GM12891 (cell line): ENCODE measurements at regions not wholly inside any gene's neighbourhood (a gene's known extent, or its start where the extent isn't known, plus 50 kb on each side); places are given as distances from the start of the nearest gene placed in this dataset.
"Not testable (repeated sequence)": the region's sequence is repeated elsewhere in the genome, so short reads cannot be mapped to it uniquely, and the experiment has no call there.

Experiments used
- DNase-seq: peaks from one replicate; pipeline ENCODE4 v3.0.0; 2011; ENCODE audit warnings: low spot score; ENCODE audit not compliant: insufficient read length
- FAIRE-seq: peaks from 2 replicates; lab custom pipeline; 2011; peaks lifted over from hg19 to GRCh38; lab: Jason Lieb, UNC
- PAX5 ChIP-seq: IDR thresholded peaks from 2 replicates; pipeline ENCODE4 v1.6.1; 2011; ENCODE audit warnings: low read length, moderate library complexity, mild to moderate bottlenecking; ENCODE audit not compliant: insufficient read depth, severe bottlenecking
- POLR2A ChIP-seq: IDR thresholded peaks from 2 replicates; pipeline ENCODE4 v1.6.1; 2011; ENCODE audit warnings: low read depth, low read length, control low read depth
- POLR2AphosphoS5 ChIP-seq: IDR thresholded peaks from 2 replicates; pipeline ENCODE4 v1.6.1; 2011; ENCODE audit warnings: low read depth, low read length, control low read depth
- POU2F2 ChIP-seq: IDR thresholded peaks from 2 replicates; pipeline ENCODE4 v1.6.1; 2011; ENCODE audit warnings: low read depth, mild to moderate bottlenecking, control low read depth, low read length, moderate library complexity
- SPI1 ChIP-seq: IDR thresholded peaks from 2 replicates; pipeline ENCODE4 v1.6.1; 2011; ENCODE audit warnings: low read depth, low read length, control low read depth
- TAF1 ChIP-seq: IDR thresholded peaks from 2 replicates; pipeline ENCODE4 v1.6.1; 2011; ENCODE audit warnings: low read depth, low read length, control low read depth

DNA sequence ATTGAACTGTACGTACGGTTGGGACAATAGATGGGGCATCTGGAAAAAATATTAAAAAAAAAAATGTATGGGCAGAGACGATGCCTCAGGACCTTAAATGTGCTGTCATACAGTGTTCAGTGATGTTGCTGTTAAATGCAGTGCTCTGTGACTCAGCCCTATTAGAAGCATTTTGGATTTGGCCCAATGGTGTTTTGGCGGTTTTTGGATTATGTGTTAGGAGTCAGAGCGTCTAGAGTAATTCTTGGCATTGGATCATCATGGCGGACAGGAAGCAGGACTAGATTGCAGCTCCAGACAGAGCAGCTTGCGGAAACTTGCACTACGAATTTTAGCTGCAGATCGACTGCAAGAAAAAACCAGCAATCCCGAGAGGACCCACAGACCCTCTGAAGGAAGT lies 280.0 kb downstream of the SOX4 start:
- FAIRE-seq, result no peak
- no peak for DNase-seq
- no peak for TF ChIP-seq POU2F2
- no peak for TF ChIP-seq TAF1

- DNase-seq (no peak), FAIRE-seq (no peak)
Measured at GRCh38 chr6:21874372-21874771, 280.8 kb downstream of the SOX4 start.

GRCh38 chr6:21877037-21877436 lies 283.5 kb downstream of the SOX4 start:
- not testable (repeated sequence) for FAIRE-seq, DNase-seq

More at GRCh38 chr6:21874372-21874771, 280.8 kb downstream of the SOX4 start:
- TF ChIP-seq TAF1 (no peak), POLR2A (no peak)

DNA sequence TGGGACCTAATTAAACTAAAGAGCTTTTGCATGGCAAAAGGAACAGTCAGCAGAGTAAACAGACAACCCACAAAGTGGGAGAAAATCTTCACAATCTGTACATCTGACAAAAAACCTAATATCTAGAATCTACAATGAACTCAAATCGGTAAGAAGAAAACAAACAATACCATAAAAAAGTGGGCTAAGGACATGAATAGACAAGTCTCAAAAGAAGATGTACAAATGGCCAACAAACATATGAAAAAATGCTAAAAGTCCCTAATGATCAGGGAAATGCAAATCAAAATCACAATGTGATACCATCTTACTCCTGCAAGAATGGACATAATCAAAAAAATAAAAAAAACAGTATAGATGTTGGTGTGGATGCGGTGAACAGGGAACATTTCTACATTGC lies 286.7 kb downstream of the SOX4 start:
- not testable (repeated sequence) for FAIRE-seq, DNase-seq

GRCh38 chr6:21881969-21882465 lies 288.5 kb downstream of the SOX4 start:
- TF ChIP-seq POLR2A (no peak), POU2F2 (no peak), POLR2AphosphoS5 (no peak), TAF1 (no peak), PAX5 (no peak), SPI1 (no peak)
- FAIRE-seq, result no peak
- DNase-seq, result no peak

- TF ChIP-seq POU2F2 (no peak), SPI1 (no peak), PAX5 (no peak), TAF1 (no peak), POLR2AphosphoS5 (no peak)
- FAIRE-seq (no peak), DNase-seq (no peak)
Measured at GRCh38 chr6:21883595-21884328, 290.2 kb downstream of the SOX4 start.

DNA sequence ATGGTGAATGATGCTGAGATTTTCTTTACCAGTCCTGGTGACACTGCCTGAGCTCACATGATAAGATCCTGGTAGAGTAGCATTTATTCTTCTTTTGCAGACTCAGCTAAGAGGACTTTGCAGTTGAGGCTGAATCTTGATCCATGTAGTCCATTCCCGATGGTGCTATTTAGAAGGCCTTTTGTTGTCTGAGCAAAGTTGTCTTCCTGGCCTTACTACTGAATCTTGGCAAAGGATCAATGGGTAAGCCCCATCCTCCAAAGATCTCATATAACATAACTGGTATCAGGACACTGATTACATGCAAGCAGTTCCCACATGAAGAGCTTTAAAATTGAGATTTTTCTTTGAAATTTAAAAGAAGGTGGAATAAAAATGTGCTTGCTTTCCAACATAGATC lies 291.6 kb downstream of the SOX4 start:
- FAIRE-seq (no peak), DNase-seq (no peak)
- no peak for TF ChIP-seq POLR2A
- no peak for TF ChIP-seq SPI1
- TF ChIP-seq POLR2AphosphoS5, result no peak
- no peak for TF ChIP-seq POU2F2
- TF ChIP-seq TAF1, result no peak
- no peak for TF ChIP-seq PAX5

DNA sequence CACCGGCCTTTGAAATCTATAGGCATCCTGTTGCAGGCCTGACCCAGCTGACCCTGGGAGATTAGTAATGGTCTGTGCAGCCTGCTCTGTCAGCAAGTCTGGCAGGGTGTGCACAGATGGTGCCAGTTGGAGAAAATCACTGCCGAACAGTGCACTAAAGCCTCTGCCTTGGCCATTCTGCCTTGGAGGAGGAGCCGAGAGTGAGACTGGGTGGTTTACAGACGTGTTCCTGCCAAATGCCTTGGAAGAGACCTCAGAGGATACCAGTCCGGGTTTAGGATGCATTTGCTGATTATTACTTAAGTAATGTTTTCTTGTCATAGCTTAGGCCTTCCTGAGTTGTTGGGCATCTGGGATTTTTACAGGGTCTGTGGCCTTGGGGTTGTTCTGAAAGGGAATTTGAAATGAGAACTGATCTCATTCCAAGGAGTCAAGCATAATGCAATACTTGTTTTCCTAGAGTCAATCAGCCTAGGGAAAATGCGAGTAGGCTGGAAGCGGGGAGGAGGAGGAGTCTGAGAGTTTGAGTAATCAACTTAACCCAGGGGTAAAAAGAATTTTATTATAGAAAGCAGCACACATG lies 292.1 kb downstream of the SOX4 start:
- no peak for FAIRE-seq
- no peak for TF ChIP-seq SPI1
- TF ChIP-seq POLR2A, result no peak
- TF ChIP-seq POLR2AphosphoS5, result no peak
- no peak for DNase-seq

DNA sequence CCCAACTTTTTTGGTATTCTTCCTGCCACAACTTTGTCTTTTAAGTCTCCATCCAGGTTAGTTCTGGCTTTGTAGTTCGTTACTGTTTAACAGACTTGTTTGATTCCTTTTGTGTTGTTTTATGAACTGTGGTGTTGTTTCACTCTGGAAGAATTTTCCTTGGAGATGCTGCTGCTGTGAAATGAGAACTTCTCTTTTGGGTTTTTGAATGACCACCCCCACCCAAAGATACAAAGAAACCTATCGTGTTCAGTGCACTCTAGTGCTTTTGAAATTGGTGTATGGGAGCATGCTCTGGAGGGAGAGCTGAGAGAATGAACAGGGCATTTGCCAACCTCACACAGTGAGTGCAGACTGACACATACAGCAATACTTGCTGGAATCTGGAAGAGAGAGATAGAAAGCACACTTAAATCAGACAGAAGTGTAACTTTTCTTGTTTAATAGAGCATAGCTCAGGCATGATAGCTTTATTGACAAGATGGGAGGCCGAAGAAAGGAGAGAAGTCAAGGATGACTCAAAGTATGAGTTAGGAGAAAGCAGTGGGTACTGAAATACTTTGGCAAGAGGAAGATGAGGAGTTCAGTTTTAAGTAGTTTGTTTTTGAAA lies 293.1 kb downstream of the SOX4 start:
- no peak for FAIRE-seq
- TF ChIP-seq POU2F2, result no peak
- DNase-seq, result no peak

- no peak for FAIRE-seq
- no peak for DNase-seq
- no peak for TF ChIP-seq POU2F2
- TF ChIP-seq POLR2AphosphoS5, result no peak
- TF ChIP-seq PAX5, result no peak
- no peak for TF ChIP-seq SPI1
- TF ChIP-seq POLR2A, result no peak
- no peak for TF ChIP-seq TAF1
Measured at GRCh38 chr6:21887231-21888185, 294.0 kb downstream of the SOX4 start.
